CD4-positive, alpha-beta T cell treated with Interferon alpha-2 for 1 hour (primary cell): ENCODE measurements at regions not wholly inside any gene's neighbourhood (a gene's known extent, or its start where the extent isn't known, plus 50 kb on each side); places are given as distances from the start of the nearest gene placed in this dataset.
"Not testable (repeated sequence)": the region's sequence is repeated elsewhere in the genome, so short reads cannot be mapped to it uniquely, and the experiment has no call there.

Experiments used
- DNase-seq, 2 donors: peaks; one replicate each; pipeline ENCODE4 v3.0.0-alpha.2; 2020 to 2022

DNA sequence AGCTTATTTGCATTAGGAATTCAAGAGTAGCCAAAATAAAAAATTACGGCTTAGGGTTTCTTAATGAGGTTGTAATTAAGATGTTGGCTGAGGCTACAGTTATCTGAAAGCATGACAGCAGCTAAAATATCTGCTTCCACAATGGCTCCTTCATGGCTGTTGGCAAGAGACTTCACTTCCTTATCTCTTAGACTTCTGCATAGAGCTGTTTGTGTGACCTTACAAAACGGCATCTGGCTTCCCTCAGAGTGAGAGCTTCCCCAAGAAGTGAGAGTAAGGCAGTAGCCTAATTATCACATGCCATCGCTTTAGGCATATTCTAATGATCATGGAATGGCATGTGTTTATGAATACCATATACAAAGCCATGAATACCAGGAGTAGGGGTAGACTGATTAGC is 57.6 kb downstream of the CCDC59 start:
- no peak for DNase-seq

DNA sequence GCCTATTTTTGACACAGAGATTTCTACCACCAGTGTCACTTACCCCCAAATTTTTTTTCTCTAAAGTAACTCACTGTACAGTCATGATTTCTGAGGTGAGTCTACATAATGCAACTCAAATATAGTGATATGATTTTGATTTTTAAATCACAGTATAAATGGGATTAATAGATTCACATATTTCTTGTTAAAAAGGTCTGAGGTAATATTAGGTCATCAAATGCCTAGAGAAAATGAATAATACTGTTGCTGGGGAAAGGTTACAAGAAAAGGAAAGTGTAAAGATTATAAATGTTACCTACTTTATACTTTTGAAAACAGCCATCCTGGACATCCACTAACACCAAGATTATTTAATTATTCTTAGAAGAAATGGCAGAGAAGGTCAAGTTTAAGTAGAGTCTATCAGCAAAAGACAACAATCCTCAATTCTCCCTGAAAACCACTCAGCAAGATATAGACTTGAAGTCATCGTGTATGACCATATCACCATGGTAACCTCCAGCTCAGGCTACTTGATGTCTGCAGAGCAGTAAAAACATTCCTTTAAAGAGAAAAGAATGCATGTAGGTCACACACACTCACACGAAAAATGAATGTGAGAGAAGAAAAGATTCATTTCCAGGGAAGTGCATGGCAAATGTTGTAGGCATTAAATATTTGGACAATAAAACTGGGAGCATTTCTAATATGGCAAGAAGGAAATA is 58.7 kb downstream of the CCDC59 start:
- no peak for DNase-seq

DNA sequence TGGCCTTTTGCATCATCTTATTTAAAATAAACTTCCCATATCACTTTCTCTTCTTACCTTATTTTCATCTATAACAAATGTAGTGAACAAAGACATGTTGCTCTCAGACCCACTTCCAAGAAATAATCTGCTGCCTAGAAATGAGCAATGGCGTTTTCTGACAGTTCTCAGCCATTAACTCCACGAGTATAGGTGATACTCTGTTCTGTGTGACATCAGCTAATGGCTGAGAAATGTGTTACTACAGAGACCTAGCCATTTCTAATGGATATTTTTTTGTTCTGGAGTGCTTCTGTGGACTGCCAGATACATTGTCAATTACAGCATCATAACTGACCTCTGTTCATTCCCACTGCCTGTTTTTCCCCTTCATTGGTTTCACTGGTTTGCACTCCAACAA is 67.8 kb downstream of the CCDC59 start:
- DNase-seq = no peak

DNA sequence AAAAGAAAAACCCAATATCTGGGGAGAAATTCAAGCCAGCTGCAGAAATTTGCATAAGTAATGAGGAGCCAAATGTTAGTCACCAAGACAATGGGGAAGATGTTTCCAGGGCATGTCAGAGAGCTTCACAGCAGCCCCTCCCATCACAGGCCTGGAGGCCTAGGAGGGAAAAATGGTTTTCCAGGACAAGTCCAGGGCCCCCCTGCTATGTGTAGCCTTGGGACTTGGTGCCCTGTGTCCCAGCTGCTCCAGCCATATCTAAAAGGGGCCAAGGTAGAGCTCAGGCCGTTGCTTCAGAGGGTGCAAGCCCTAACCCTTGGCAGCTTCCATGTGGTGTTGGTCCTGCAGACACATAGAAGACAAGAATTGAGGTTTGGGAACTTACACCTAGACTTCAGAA is 76.9 kb downstream of the CCDC59 start:
- not testable (repeated sequence) for DNase-seq

GRCh38 chr12:82279536-82280058 is 78.6 kb downstream of the CCDC59 start:
- DNase-seq = no peak

- DNase-seq = no peak
Measured at GRCh38 chr12:82277582-82277981, 80.6 kb downstream of the CCDC59 start.

- DNase-seq = no peak
Measured at GRCh38 chr12:82242729-82243128, 115.5 kb downstream of the CCDC59 start.

GRCh38 chr12:82225871-82226270 is 132.3 kb downstream of the CCDC59 start:
- no peak for DNase-seq

DNA sequence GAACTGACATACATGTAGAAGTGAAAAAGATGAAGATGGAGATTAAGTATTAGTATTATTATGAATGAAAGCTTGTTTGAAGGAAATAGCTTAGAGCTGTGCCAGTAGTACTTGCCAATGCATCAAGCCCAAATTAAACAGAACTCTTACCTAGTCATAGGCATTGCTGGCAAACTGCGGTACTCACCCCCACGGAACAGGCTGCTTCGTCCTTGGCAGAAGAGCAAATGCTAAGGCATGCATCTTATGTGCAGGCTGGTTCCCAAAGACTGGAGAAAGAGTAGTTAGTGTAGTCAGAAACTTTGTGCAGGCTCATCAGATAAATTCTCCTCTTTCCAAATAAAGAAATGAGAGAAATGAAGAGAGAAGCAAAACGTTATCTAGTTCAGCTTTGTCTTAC is 134.8 kb downstream of the CCDC59 start:
- DNase-seq = no peak

GRCh38 chr12:82216475-82216874 is 141.7 kb downstream of the CCDC59 start:
- DNase-seq = no peak

GRCh38 chr12:82213761-82214160 is 144.4 kb downstream of the CCDC59 start:
- DNase-seq = no peak

- no peak for DNase-seq
Measured at GRCh38 chr12:82210882-82211281, 147.3 kb downstream of the CCDC59 start.

GRCh38 chr12:82209533-82209932 is 148.7 kb downstream of the CCDC59 start:
- no peak for DNase-seq

DNA sequence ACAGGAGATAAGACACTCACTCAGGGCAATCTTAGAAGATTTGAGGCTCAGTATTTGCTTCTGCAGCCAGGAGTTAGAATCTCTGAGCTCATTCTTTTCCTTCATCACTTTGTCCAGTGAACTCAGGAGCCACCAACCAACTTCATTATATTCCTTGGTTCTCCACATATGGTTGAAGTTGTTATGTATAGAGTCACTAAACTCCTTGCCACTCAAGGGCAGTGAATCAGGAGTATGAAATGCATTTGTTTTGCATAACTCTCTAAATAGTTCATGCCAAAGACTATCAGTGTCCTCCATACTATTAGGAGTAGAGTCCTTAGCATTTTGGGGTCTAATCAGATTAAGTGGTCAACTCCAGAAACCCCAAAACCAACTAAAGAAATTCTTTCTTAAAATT is 150.6 kb downstream of the CCDC59 start:
- no peak for DNase-seq

- no peak for DNase-seq
Measured at GRCh38 chr12:82203086-82203485, 155.1 kb downstream of the CCDC59 start.

- no peak for DNase-seq
Measured at GRCh38 chr12:82187595-82187994, 170.6 kb downstream of the CCDC59 start.

DNA sequence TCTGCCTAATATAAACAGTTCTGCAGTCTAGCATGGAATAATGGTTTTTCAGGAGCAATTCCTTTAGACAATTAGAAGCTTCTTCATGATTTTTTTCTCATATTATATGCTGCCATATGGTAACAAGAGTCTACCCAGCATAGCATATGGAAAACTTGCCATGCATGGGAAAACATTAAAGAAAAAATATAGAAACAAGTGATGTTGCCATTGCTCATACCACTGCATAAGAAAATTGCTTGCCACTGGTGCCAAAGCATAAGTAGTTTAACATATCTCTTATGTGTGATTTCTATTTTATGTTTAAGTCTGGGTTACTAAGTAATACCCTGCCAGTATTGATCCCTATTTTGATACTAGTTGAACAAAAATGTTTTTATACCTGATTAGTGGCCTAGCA is 171.2 kb downstream of the CCDC59 start:
- DNase-seq = no peak

DNA sequence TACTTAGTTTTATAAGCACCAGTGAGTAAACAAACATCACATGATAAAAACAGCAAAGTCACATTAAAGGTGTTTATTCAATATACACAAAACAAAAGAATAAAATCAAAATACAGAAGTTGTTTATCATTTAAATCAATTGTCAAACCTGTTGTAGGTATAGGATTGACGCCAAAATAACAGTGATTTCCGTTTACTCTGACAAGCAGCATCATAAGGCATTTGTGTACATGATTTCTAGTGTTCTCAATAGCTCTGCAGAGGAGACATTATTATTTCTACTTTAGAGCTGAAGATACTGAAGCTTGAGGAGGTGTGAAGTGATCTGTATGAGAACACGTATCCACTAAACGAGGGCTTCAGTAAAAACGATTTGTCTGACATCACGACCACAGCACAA is 171.9 kb downstream of the CCDC59 start:
- no peak for DNase-seq

- no peak for DNase-seq
Measured at GRCh38 chr12:82184844-82185243, 173.3 kb downstream of the CCDC59 start.

- DNase-seq = no peak
Measured at GRCh38 chr12:82182601-82183190, 175.5 kb downstream of the CCDC59 start.

GRCh38 chr12:82176761-82177490 is 181.3 kb downstream of the CCDC59 start:
- DNase-seq = no peak

DNA sequence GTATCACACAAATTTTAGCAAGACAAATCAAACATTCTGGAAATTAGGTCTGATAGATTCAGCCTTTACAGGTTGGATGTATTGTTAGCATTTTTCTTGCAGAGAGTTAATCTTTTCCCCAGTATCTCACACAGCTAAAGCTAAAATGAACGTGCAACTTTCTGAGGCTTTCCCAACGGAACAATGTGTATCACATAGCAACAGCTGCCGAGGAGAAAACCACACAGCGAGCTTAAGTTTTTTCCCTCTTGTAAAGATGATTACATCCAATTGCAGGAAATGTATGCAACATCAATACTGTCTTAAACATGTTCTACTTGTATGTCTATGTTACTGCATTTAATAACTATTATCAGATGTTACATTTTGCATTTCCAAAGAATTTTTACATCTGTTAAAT is 182.2 kb downstream of the CCDC59 start:
- no peak for DNase-seq

- DNase-seq = no peak
Measured at GRCh38 chr12:82174936-82175335, 183.3 kb downstream of the CCDC59 start.

DNA sequence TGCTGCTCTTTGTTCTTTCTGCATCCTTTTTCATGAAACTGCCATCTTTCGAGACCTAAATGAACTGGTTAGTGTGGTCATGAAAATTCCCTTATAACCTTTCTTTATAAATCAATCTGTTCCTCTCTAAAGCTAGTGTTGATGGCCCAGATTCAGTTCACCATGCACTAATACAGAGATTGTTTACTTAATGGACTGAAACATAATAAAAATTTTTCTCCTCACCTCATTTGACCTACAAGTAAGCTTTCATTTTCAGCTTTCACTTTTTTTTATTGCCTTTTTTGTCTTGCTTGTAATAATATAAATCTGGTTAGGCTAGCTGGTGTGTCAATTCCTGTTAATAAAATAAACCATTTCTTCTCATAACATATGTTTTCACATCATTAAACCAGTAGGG is 183.8 kb downstream of the CCDC59 start:
- no peak for DNase-seq
